H1 (cell line): ENCODE measurements at regions not wholly inside any gene's neighbourhood (a gene's known extent, or its start where the extent isn't known, plus 50 kb on each side); places are given as distances from the start of the nearest gene placed in this dataset.

Experiments
- CTCF ChIA-PET: fragments of 300-600 bp; sonication (Branson Sonifier 250); formaldehyde crosslinking; loops from one replicate; lab custom pipeline; 2021; ENCODE audit not compliant: partially characterized antibody; lab: Charles Lee
- POLR2A ChIA-PET: fragments of 300-600 bp; sonication (Branson Sonifier 250); formaldehyde crosslinking; loops from one replicate; lab custom pipeline; 2021; ENCODE audit warnings: inconsistent platforms; ENCODE audit not compliant: partially characterized antibody; lab: Charles Lee
- DNase-seq, 2 experiments: peaks; one replicate each; pipeline versions ENCODE4 v3.0.0 to v3.0.0-alpha.2; 2010 to 2022; ENCODE audit warnings: low spot score in 2 of 2, low read depth in 1 of 2, mixed read lengths in 1 of 2
- FAIRE-seq: peaks from 2 replicates; lab custom pipeline; 2011; peaks lifted over from hg19 to GRCh38; lab: Jason Lieb, UNC
- H2AFZ ChIP-seq: 2 replicates; pipeline ENCODE4 v1.8.1; 2012; ENCODE audit warnings: low read length, inconsistent platforms
- H2AK5ac ChIP-seq: 2 replicates; pipeline ENCODE4 v1.6.1; 2013; ENCODE audit warnings: low read depth, low read length
- H2BK120ac ChIP-seq: replicated peaks from 2 replicates; pipeline ENCODE3; 2013; ENCODE audit warnings: low read depth, low read length, inconsistent platforms
- H2BK12ac ChIP-seq: 2 replicates; pipeline ENCODE4 v1.6.1; 2013; ENCODE audit warnings: low read depth, low read length
- H2BK15ac ChIP-seq: 2 replicates; pipeline ENCODE4 v1.6.1; 2013; ENCODE audit warnings: low read length
- H2BK20ac ChIP-seq: 2 replicates; pipeline ENCODE4 v1.6.1; 2013; ENCODE audit warnings: low read length
- H2BK5ac ChIP-seq: 2 replicates; pipeline ENCODE4 v1.6.1; 2013; ENCODE audit warnings: low read depth, low read length
- H3K14ac ChIP-seq: 2 replicates; pipeline ENCODE4 v1.6.1; 2013; ENCODE audit warnings: inconsistent platforms; ENCODE audit not compliant: insufficient read length
- H3K18ac ChIP-seq: 2 replicates; pipeline ENCODE4 v1.6.1; 2013; ENCODE audit warnings: low read length; ENCODE audit errors: extremely low read depth
- H3K23ac ChIP-seq: 2 replicates; pipeline ENCODE4 v1.6.1; 2013; ENCODE audit warnings: inconsistent platforms; ENCODE audit not compliant: insufficient read length
- H3K23me2 ChIP-seq: 2 replicates; pipeline ENCODE4 v1.6.1; 2013; ENCODE audit warnings: low read depth, low read length
- H3K27ac ChIP-seq: 2 replicates; pipeline ENCODE4 v1.6.1; 2011; ENCODE audit warnings: low read depth, low read length, inconsistent platforms
- H3K27me3 ChIP-seq, 4 experiments: replicated peaks in 1 of 4; 1 replicate in 1 of 4; 2 replicates in 3 of 4; pipeline versions ENCODE4 v1.6.1 to v1.8.1; 2011 to 2013; ENCODE audit warnings: low read length in 3 of 4, mild to moderate bottlenecking in 3 of 4, inconsistent platforms in 2 of 4, mixed read lengths in 2 of 4, moderate library complexity in 1 of 4; ENCODE audit not compliant: control insufficient read depth in 3 of 4, insufficient read depth in 3 of 4; ENCODE audit errors: extremely low read depth in 1 of 4
- H3K36me3 ChIP-seq, 4 experiments: 2 replicates each; pipeline versions ENCODE4 v1.6.1 to v1.8.1; 2011 to 2013; ENCODE audit warnings: mild to moderate bottlenecking in 4 of 4, low read length in 3 of 4, moderate library complexity in 2 of 4, control low read depth in 1 of 4, inconsistent platforms in 1 of 4; ENCODE audit not compliant: insufficient read depth in 4 of 4, control insufficient read depth in 2 of 4
- H3K4ac ChIP-seq: replicated peaks from 2 replicates; pipeline ENCODE3; 2013; ENCODE audit warnings: low read length, low read depth, mixed read lengths, inconsistent platforms; ENCODE audit not compliant: insufficient read length
- H3K4me1 ChIP-seq, 4 experiments: replicated peaks in 1 of 4; 1 replicate in 1 of 4; 2 replicates in 3 of 4; pipeline versions ENCODE4 v1.6.1 to v1.8.1; 2011 to 2013; ENCODE audit warnings: low read length in 3 of 4, inconsistent platforms in 2 of 4, mixed read lengths in 1 of 4; ENCODE audit not compliant: insufficient read depth in 4 of 4, control insufficient read depth in 3 of 4
- H3K4me2 ChIP-seq, 2 experiments: 2 replicates each; pipeline versions ENCODE4 v1.6.1 to v1.8.1; 2011 to 2013; ENCODE audit warnings: low read depth in 2 of 2, low read length in 2 of 2, control low read depth in 1 of 2, inconsistent platforms in 1 of 2, mild to moderate bottlenecking in 1 of 2; ENCODE audit not compliant: insufficient read depth in 1 of 2
- H3K4me3 ChIP-seq, 4 experiments: fragments of 200-600, 300-600 bp in 1 of 4; sonication (generic), shearing (Covaris generic), sonication (Bioruptor Twin) in 1 of 4; 2 replicates each; pipeline versions ENCODE4 v1.5.1 to v1.8.1; 2011 to 2016; ENCODE audit warnings: low read length in 4 of 4, low read depth in 3 of 4, control low read depth in 2 of 4, inconsistent platforms in 2 of 4, mild to moderate bottlenecking in 2 of 4, mixed read lengths in 1 of 4, moderate library complexity in 1 of 4; ENCODE audit not compliant: insufficient read depth in 2 of 4; ENCODE audit errors: extremely low read depth in 1 of 4
- H3K56ac ChIP-seq: replicated peaks from 2 replicates; pipeline ENCODE3; 2013; ENCODE audit warnings: low read depth, mild to moderate bottlenecking, mixed read lengths, low read length, inconsistent platforms; ENCODE audit not compliant: insufficient read length
- H3K79me1 ChIP-seq: 2 replicates; pipeline ENCODE4 v1.6.1; 2013; ENCODE audit warnings: low read depth, low read length, control low read depth
- H3K79me2 ChIP-seq, 2 experiments: 2 replicates each; pipeline versions ENCODE4 v1.6.1 to v1.8.1; 2012 to 2013; ENCODE audit warnings: low read length in 2 of 2, mild to moderate bottlenecking in 2 of 2, inconsistent platforms in 1 of 2; ENCODE audit not compliant: insufficient read depth in 2 of 2, control insufficient read depth in 1 of 2
- H3K9ac ChIP-seq, 4 experiments: replicated peaks in 1 of 4; 1 replicate in 1 of 4; 2 replicates in 3 of 4; pipeline versions ENCODE4 v1.6.1 to v1.8.1; 2011 to 2013; ENCODE audit warnings: low read depth in 3 of 4, low read length in 3 of 4, control low read depth in 2 of 4, mild to moderate bottlenecking in 2 of 4, moderate library complexity in 2 of 4, inconsistent platforms in 1 of 4; ENCODE audit errors: extremely low read depth in 1 of 4
- H3K9me3 ChIP-seq, 2 experiments: 2 replicates each; pipeline versions ENCODE4 v1.6.1 to v1.8.1; 2012 to 2013; ENCODE audit warnings: mild to moderate bottlenecking in 2 of 2, moderate library complexity in 2 of 2, control low read depth in 1 of 2, inconsistent platforms in 1 of 2, low read depth in 1 of 2, low read length in 1 of 2, mixed read lengths in 1 of 2; ENCODE audit not compliant: insufficient read depth in 2 of 2
- H4K20me1 ChIP-seq, 2 experiments: replicated peaks in 1 of 2; 2 replicates each; pipeline versions ENCODE3 to v1.8.1; 2011 to 2013; ENCODE audit warnings: inconsistent platforms in 2 of 2, low read length in 2 of 2, mild to moderate bottlenecking in 1 of 2; ENCODE audit not compliant: insufficient read depth in 2 of 2, control insufficient read depth in 1 of 2
- H4K5ac ChIP-seq: 2 replicates; pipeline ENCODE4 v1.6.1; 2013; ENCODE audit warnings: low read length, low read depth, mixed read lengths, inconsistent platforms; ENCODE audit not compliant: insufficient read length
- H4K8ac ChIP-seq: 2 replicates; pipeline ENCODE4 v1.8.0; 2013; ENCODE audit warnings: mild to moderate bottlenecking, moderate library complexity, low read length, inconsistent platforms; ENCODE audit not compliant: insufficient read depth; ENCODE audit errors: extremely low read depth
- H4K91ac ChIP-seq: replicated peaks from 2 replicates; pipeline ENCODE3; 2013; ENCODE audit warnings: low read length, mixed read lengths, inconsistent platforms; ENCODE audit not compliant: insufficient read length
- BACH1 ChIP-seq: IDR thresholded peaks from 2 replicates; pipeline ENCODE4 v1.6.1; 2012; ENCODE audit warnings: low read length, improper control_type of control experiment
- CBX5 ChIP-seq: fragments of 300-800, 300-1000 bp; sonication (generic); IDR thresholded peaks from 2 replicates; pipeline ENCODE4 v1.7.1; 2016; ENCODE audit warnings: antibody characterized with exemption, low read length, low read depth
- CBX8 ChIP-seq: fragments of 300-800, 300-1000 bp; sonication (generic); IDR thresholded peaks from 2 replicates; pipeline ENCODE4 v1.7.1; 2016; ENCODE audit warnings: low read depth, low read length, borderline replicate concordance
- CHD1 ChIP-seq: IDR thresholded peaks from 2 replicates; pipeline ENCODE4 v1.6.1; 2012; ENCODE audit warnings: low read depth, low read length, improper control_type of control experiment
- GTF2F1 ChIP-seq: IDR thresholded peaks from 2 replicates; pipeline ENCODE4 v1.6.1; 2012; ENCODE audit warnings: low read depth, low read length, improper control_type of control experiment, borderline replicate concordance
- KDM4A ChIP-seq: IDR thresholded peaks from one replicate; pipeline ENCODE4 v1.7.1; 2012; ENCODE audit warnings: low read depth, mild to moderate bottlenecking, moderate library complexity, low read length, inconsistent platforms; ENCODE audit not compliant: severe bottlenecking
- SP4 ChIP-seq: IDR thresholded peaks from 2 replicates; pipeline ENCODE4 v1.6.1; 2012; ENCODE audit warnings: low read length, inconsistent platforms
- TEAD4 ChIP-seq: IDR thresholded peaks from 2 replicates; pipeline ENCODE4 v1.6.1; 2012; ENCODE audit warnings: low read depth, low read length, inconsistent platforms, mixed read lengths
- WGBS, 2 experiments: shearing (Covaris generic) in 1 of 2; methylation state at CpG; one replicate each; pipeline versions ENCODE4 v1.1.6 to v1.1.7; 2013 to 2015; ENCODE audit warnings: low lambda C conversion rate in 2 of 2, mixed read lengths in 2 of 2, inconsistent platforms in 1 of 2, low coverage in 1 of 2, missing lambda C conversion rate in 1 of 2; ENCODE audit not compliant: insufficient replicate concordance in 2 of 2, insufficient coverage in 1 of 2, insufficient read length in 1 of 2; ENCODE audit errors: extremely low coverage in 1 of 2, missing lambda C conversion rate in 1 of 2; 5-methylcytosine and 5-hydroxymethylcytosine counted together

DNA sequence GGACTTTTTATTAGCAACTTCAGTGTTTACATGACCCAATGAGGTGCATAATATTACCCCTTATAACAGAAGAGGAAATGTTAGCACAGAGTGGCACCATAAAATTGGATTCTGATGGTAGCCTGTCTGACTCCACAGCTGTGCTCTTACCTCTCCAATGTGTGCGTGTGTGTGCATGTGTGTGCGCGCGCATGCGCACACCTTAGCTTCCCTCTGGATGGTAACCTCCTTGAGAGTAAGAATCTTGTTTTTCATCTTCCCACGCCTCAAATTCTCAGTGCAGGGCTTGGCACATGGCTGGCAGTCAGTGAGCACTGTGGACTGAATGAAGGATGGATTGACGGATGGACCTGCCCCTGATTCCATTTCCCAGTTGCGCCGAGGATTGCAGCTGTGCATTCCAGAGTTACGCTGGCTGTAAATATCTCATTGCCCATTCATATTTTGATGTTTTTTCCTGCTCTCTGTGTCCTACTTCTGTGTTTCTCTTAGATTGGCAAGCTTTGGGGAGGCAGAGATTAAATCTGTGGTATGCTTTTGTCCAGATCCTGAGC, 99.2 kb upstream of the WASF3 start:
- H3K9ac ChIP-seq: no peak overlapping the region
- H3K56ac ChIP-seq: no peak overlapping the region
- WGBS, 2 experiments: 88% methylated on average over 10 of the region's 10 CpGs; no CpG with 5 or more reads in 1 of the 2 experiments
- H3K36me3 ChIP-seq: no peaks in the 10 kb centered on the region
- no peak overlapping the region for H4K8ac ChIP-seq
- H2BK20ac ChIP-seq: no peak overlapping the region
- no peak for TF ChIP-seq CHD1
- TF ChIP-seq TEAD4: no peak
- no peak for TF ChIP-seq BACH1
- no peak for TF ChIP-seq CBX8
- TF ChIP-seq SP4: no peak
- TF ChIP-seq CBX5: no peak
- no peak for TF ChIP-seq GTF2F1
- no peak for TF ChIP-seq KDM4A
- H2BK5ac ChIP-seq: no peak overlapping the region
- H4K5ac ChIP-seq: no peak overlapping the region
- H3K23ac ChIP-seq: no peak overlapping the region
- no peaks in the 10 kb centered on the region for H3K23me2 ChIP-seq
- H3K9me3 ChIP-seq: no peaks in the 10 kb centered on the region
- H2BK15ac ChIP-seq: no peak overlapping the region
- no peak overlapping the region for H2AFZ ChIP-seq
- H4K91ac ChIP-seq: no peak overlapping the region
- no peaks in the 10 kb centered on the region for H3K79me1 ChIP-seq
- no peak overlapping the region for H3K4ac ChIP-seq
- ChIA-PET POLR2A (no interaction called here), CTCF (interaction anchor here (1.0 to 1.2 kb wide), 3 partner anchors 10 to 429 kb away, joined by 3 to 4 read pairs (median 3); no protein-coding TSS in a partner anchor)
- H3K4me2 ChIP-seq: no peak overlapping the region
- DNase-seq: no peak
- H3K18ac ChIP-seq: no peak overlapping the region
- no peaks in the 10 kb centered on the region for H3K79me2 ChIP-seq
- no peak overlapping the region for H3K14ac ChIP-seq
- no peak overlapping the region for H2BK120ac ChIP-seq
- no peak overlapping the region for H3K4me3 ChIP-seq
- H3K27ac ChIP-seq: no peak overlapping the region
- H2AK5ac ChIP-seq: no peak overlapping the region
- H4K20me1 ChIP-seq: no peaks in the 10 kb centered on the region
- H2BK12ac ChIP-seq: no peak overlapping the region
- no peaks in the 10 kb centered on the region for H3K27me3 ChIP-seq
- no peak for FAIRE-seq
- H3K4me1 ChIP-seq: no peaks in the 10 kb centered on the region
